ENCODE measurements at regions not wholly inside any gene's neighbourhood (a gene's known extent, or its start where the extent isn't known, plus 50 kb on each side); places are given as distances from the start of the nearest gene placed in this dataset.

GRCh38 chr10:59957975-59958374 is 51.6 kb upstream of the CCDC6 start:
- intact Hi-C loops (cut with DNase I): no loop called here
- H3K4me1 ChIP-seq: no peaks in the 10 kb centered on the region
- H3K9me3 ChIP-seq: no peaks in the 10 kb centered on the region
- ATAC-seq (no peak), DNase-seq (no peak)
- no peak overlapping the region for H3K4me3 ChIP-seq
- H3K27me3 ChIP-seq: no peaks in the 10 kb centered on the region
- no peak for TF ChIP-seq CTCF (IDR thresholded peaks at IDR 0.05)
- H3K36me3 ChIP-seq: no peaks in the 10 kb centered on the region
- no peak overlapping the region for H3K27ac ChIP-seq
